ENCODE measurements at regions not wholly inside any gene's neighbourhood (a gene's known extent, or its start where the extent isn't known, plus 50 kb on each side); places are given as distances from the start of the nearest gene placed in this dataset.

DNA sequence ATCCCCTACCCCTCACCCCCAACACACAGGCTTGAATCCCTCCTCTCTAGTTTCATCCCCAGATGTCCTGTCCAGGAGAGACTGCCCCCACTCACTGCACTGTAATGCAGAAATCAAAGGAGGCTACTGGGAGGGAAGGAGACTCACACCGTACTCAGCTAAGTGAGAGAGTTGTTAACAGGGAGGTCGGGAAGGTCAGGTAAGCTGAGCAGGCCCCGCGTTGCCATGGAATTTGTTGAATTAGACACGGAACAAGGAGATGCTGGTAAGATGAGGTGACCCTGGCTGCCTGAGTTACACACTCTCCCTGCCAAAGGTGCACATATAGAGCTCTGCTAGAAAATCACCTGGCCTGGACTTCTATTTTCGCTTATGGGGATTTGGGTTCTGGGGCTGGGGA is 197.9 kb downstream of the NXPE2 start:
- H3K4me3 ChIP-seq (replicated peaks in 1 of 4; ENCODE audit: control extremely low read depth in 1 of 4, insufficient read depth in 1 of 4, low read depth in 3 of 4, low read length in 4 of 4): no peak overlapping the region
- H3K4me2 ChIP-seq (ENCODE audit: extremely low read depth, insufficient read depth, low read length): no peak overlapping the region
- DNase-seq (ENCODE audit: low read depth in 2 of 2): no peak
- no peaks in the 10 kb centered on the region for H3K36me3 ChIP-seq (ENCODE audit: control insufficient read depth, insufficient read depth, low read length)
- H3K9me3 ChIP-seq (ENCODE audit: control insufficient read depth, insufficient read depth, low read depth, low read length): no peaks in the 10 kb centered on the region
- H3K4me1 ChIP-seq (ENCODE audit: control insufficient read depth, extremely low read depth, insufficient read depth, low read length): no peaks in the 10 kb centered on the region
- no peak overlapping the region for H2AFZ ChIP-seq (ENCODE audit: low read length)
- H3K79me2 ChIP-seq (ENCODE audit: control insufficient read depth, insufficient read depth, low read length): no peaks in the 10 kb centered on the region
- no peaks in the 10 kb centered on the region for H4K20me1 ChIP-seq (ENCODE audit: control insufficient read depth, extremely low read depth, insufficient read depth, low read length)
- TF ChIP-seq EZH2 (IDR thresholded peaks at IDR 0.05; ENCODE audit: low read length, missing control alignments): no peak
- H3K9ac ChIP-seq (ENCODE audit: insufficient read depth, low read length): no peak overlapping the region
- no peaks in the 10 kb centered on the region for H3K27me3 ChIP-seq (ENCODE audit: control insufficient read depth, insufficient read depth, low read length)
- H3K27ac ChIP-seq (ENCODE audit: insufficient read depth, low read length): no peak overlapping the region

DNA sequence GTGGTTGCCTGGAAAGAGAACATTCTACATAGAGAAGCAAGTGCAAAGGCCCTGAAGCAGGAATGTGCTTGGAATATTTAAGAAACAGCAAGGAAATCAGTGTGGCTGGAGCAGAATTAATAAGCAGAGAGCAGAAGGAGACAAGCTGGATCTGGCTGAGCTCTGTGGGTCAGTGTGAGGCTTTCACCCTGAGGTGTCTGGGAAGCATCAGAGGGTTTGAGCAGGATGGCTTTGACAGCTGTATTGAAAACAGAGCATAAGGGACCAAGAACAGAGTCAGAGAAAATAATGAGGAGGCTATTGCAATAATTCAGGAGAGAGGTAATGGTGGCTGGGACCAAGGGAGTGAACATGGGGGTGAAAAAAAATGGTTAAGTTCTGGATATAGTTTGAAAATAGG is 199.6 kb downstream of the NXPE2 start:
- no peaks in the 10 kb centered on the region for H3K27me3 ChIP-seq (ENCODE audit: control insufficient read depth, insufficient read depth, low read length)
- H3K27ac ChIP-seq (ENCODE audit: insufficient read depth, low read length): no peak overlapping the region
- H3K36me3 ChIP-seq (ENCODE audit: control insufficient read depth, insufficient read depth, low read length): no peaks in the 10 kb centered on the region
- no peaks in the 10 kb centered on the region for H3K9me3 ChIP-seq (ENCODE audit: control insufficient read depth, insufficient read depth, low read depth, low read length)
- H2AFZ ChIP-seq (ENCODE audit: low read length): no peak overlapping the region
- DNase-seq (ENCODE audit: low read depth in 2 of 2): no peak
- H4K20me1 ChIP-seq (ENCODE audit: control insufficient read depth, extremely low read depth, insufficient read depth, low read length): no peaks in the 10 kb centered on the region
- no peaks in the 10 kb centered on the region for H3K4me1 ChIP-seq (ENCODE audit: control insufficient read depth, extremely low read depth, insufficient read depth, low read length)
- H3K9ac ChIP-seq (ENCODE audit: insufficient read depth, low read length): no peak overlapping the region
- TF ChIP-seq, protein P1, sequence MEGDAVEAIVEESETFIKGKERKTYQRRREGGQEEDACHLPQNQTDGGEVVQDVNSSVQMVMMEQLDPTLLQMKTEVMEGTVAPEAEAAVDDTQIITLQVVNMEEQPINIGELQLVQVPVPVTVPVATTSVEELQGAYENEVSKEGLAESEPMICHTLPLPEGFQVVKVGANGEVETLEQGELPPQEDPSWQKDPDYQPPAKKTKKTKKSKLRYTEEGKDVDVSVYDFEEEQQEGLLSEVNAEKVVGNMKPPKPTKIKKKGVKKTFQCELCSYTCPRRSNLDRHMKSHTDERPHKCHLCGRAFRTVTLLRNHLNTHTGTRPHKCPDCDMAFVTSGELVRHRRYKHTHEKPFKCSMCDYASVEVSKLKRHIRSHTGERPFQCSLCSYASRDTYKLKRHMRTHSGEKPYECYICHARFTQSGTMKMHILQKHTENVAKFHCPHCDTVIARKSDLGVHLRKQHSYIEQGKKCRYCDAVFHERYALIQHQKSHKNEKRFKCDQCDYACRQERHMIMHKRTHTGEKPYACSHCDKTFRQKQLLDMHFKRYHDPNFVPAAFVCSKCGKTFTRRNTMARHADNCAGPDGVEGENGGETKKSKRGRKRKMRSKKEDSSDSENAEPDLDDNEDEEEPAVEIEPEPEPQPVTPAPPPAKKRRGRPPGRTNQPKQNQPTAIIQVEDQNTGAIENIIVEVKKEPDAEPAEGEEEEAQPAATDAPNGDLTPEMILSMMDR (conservative IDR thresholded peaks at IDR 0.05 in 1 of 2, IDR thresholded peaks at IDR 0.05 in 1 of 2; ENCODE audit: low read depth in 1 of 2, low read length in 2 of 2): no peak
- TF ChIP-seq EZH2 (IDR thresholded peaks at IDR 0.05; ENCODE audit: low read length, missing control alignments): no peak
- H3K4me3 ChIP-seq (replicated peaks in 1 of 4; ENCODE audit: control extremely low read depth in 1 of 4, insufficient read depth in 1 of 4, low read depth in 3 of 4, low read length in 4 of 4): no peak overlapping the region
- H3K4me2 ChIP-seq (ENCODE audit: extremely low read depth, insufficient read depth, low read length): no peak overlapping the region
- no peaks in the 10 kb centered on the region for H3K79me2 ChIP-seq (ENCODE audit: control insufficient read depth, insufficient read depth, low read length)

DNA sequence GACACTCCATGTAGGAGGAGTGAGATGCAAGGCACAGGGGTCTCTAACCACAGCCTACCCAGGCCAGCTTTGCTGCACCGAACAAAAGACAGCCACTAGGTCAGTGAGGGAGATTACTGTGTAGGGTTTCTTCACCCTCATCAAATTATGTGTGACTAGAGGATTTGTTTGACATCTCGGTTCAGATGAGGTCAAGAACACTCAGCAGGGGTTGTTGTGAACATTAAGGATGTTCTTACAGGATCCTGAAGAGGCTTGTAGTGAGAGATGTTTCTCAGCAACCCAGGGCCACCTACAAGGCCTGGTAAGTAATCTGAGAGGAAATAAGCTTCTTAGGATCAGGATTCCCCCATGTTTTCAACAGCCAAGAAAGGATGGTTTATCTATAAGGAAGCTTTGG is 202.1 kb downstream of the NXPE2 start:
- H3K4me3 ChIP-seq (replicated peaks in 1 of 4; ENCODE audit: control extremely low read depth in 1 of 4, insufficient read depth in 1 of 4, low read depth in 3 of 4, low read length in 4 of 4): no peak overlapping the region

More for the DNA sequence above, 202.1 kb downstream of the NXPE2 start:
- H3K27ac ChIP-seq (ENCODE audit: insufficient read depth, low read length): no peak overlapping the region
- TF ChIP-seq, protein P1 (conservative IDR thresholded peaks at IDR 0.05 in 1 of 2, IDR thresholded peaks at IDR 0.05 in 1 of 2; ENCODE audit: low read depth in 1 of 2, low read length in 2 of 2): no peak
- TF ChIP-seq EZH2 (IDR thresholded peaks at IDR 0.05; ENCODE audit: low read length, missing control alignments): no peak
- H4K20me1 ChIP-seq (ENCODE audit: control insufficient read depth, extremely low read depth, insufficient read depth, low read length): no peaks in the 10 kb centered on the region
- no peaks in the 10 kb centered on the region for H3K27me3 ChIP-seq (ENCODE audit: control insufficient read depth, insufficient read depth, low read length)
- H3K9me3 ChIP-seq (ENCODE audit: control insufficient read depth, insufficient read depth, low read depth, low read length): no peaks in the 10 kb centered on the region
- DNase-seq (ENCODE audit: low read depth in 2 of 2): no peak
- no peak overlapping the region for H3K4me2 ChIP-seq (ENCODE audit: extremely low read depth, insufficient read depth, low read length)
- H3K36me3 ChIP-seq (ENCODE audit: control insufficient read depth, insufficient read depth, low read length): no peaks in the 10 kb centered on the region
- no peaks in the 10 kb centered on the region for H3K4me1 ChIP-seq (ENCODE audit: control insufficient read depth, extremely low read depth, insufficient read depth, low read length)
- no peak overlapping the region for H2AFZ ChIP-seq (ENCODE audit: low read length)
- no peak overlapping the region for H3K9ac ChIP-seq (ENCODE audit: insufficient read depth, low read length)
- H3K79me2 ChIP-seq (ENCODE audit: control insufficient read depth, insufficient read depth, low read length): no peaks in the 10 kb centered on the region
